Psoas muscle (tissue), 7 donors: ENCODE measurements at regions not wholly inside any gene's neighbourhood (a gene's known extent, or its start where the extent isn't known, plus 50 kb on each side); places are given as distances from the start of the nearest gene placed in this dataset.

ENCODE experiments used
- ATAC-seq, 4 donors: fragments of 200-7000 bp; cut with Tn5 transposase; one replicate each; pipeline ENCODE4 v1.9.1; 2020; ENCODE audit warnings: moderate library complexity in 3 of 4, mild to moderate bottlenecking in 2 of 4
- DNase-seq, 2 donors: peaks; one replicate each; pipeline ENCODE4 v3.0.0-alpha.2; 2020
- H3K27ac ChIP-seq: fragments of 200-600 bp; one replicate; pipeline ENCODE4 v1.8.0; 2022
- H3K27me3 ChIP-seq, 3 donors: fragments of 200-600 bp in 1 of 3; one replicate each; pipeline versions ENCODE4 v1.6.1 to v1.8.0; 2013 to 2022; ENCODE audit warnings: low read length in 2 of 3, mild to moderate bottlenecking in 2 of 3, moderate library complexity in 1 of 3; ENCODE audit not compliant: insufficient read depth in 3 of 3
- H3K36me3 ChIP-seq, 2 donors: fragments of 200-600 bp in 1 of 2; one replicate each; pipeline versions ENCODE4 v1.6.1 to v1.8.0; 2013 to 2022; ENCODE audit warnings: low read depth in 1 of 2, mild to moderate bottlenecking in 1 of 2, moderate library complexity in 1 of 2; ENCODE audit not compliant: insufficient read depth in 1 of 2
- H3K4me1 ChIP-seq: fragments of 200-600 bp; one replicate; pipeline ENCODE4 v1.8.0; 2022
- H3K4me3 ChIP-seq: fragments of 200-600 bp; one replicate; pipeline ENCODE4 v1.8.0; 2022; ENCODE audit warnings: mild to moderate bottlenecking
- H3K9me3 ChIP-seq: fragments of 200-600 bp; one replicate; pipeline ENCODE4 v1.8.0; 2022
- CTCF ChIP-seq: fragments of 200-600 bp; IDR thresholded peaks from one replicate; pipeline ENCODE4 v1.8.0; 2022; ENCODE audit warnings: antibody characterized with exemption
- WGBS, 3 donors: extraction: QIAGEN DNeasy Blood & Tissue Kit; methylation state at CpG; one replicate each; pipeline versions ENCODE4 v1.1.6 to v1.1.7; 2013; 5-methylcytosine and 5-hydroxymethylcytosine counted together
- intact Hi-C, 2 donors: fragments of 100-400 bp; cut with DNase I; formaldehyde crosslinking; loops; one replicate each; pipeline versions ENCODE4 v1.11.0 to v1.14.2; 2022
- donor health status: healthy with polysubstance abuse.
- donor health status: DM: no; HTN: no; CAD: no; lungs with moderate emphysema.
- donor health status: Bipolar disorder and iron deficiency.
- donor health status: healthy.
- donor health status: DM: yes; HTN: yes; CAD: no.
- donor health status: DM: no; HTN: no; CAD: no.
- donor health status: DM: yes; HTN: yes; CAD: no.

GRCh38 chr17:34412965-34413441 lies 50.0 kb upstream of the CCL1 start:
- no peaks in the 10 kb centered on the region for H3K36me3 ChIP-seq
- WGBS, 3 donors = 76 to 89% (median 82%) methylated on average over 3 of the region's 3 CpGs
- no peaks in the 10 kb centered on the region for H3K4me1 ChIP-seq
- no peak for TF ChIP-seq CTCF
- no peak for ATAC-seq
- H3K27me3 ChIP-seq = peaks cover 3 to 42% (median 3%) of the 10 kb centered on the region in 3 donors
- H3K9me3 ChIP-seq = no peaks in the 10 kb centered on the region
- intact Hi-C loops = no loop called here
- no peak for DNase-seq
- H3K27ac ChIP-seq = no peak overlapping the region
- H3K4me3 ChIP-seq = no peak overlapping the region
